Activated CD8-positive, alpha-beta T cell treated with anti-CD3 and anti-CD28 coated beads, Interleukin-2, amount 10 ng/mL, durations not matched to agents 7 days and 5 days (primary cell): ENCODE measurements at regions not wholly inside any gene's neighbourhood (a gene's known extent, or its start where the extent isn't known, plus 50 kb on each side); places are given as distances from the start of the nearest gene placed in this dataset.

Source experiments
- ATAC-seq: fragments of 150-1000 bp; cut with Tn5 transposase; one replicate; pipeline ENCODE4 v1.10.0; 2021; ENCODE audit warnings: moderate library complexity
- CTCF ChIA-PET: fragments of 350-600 bp; sonication (Branson Sonifier 250); formaldehyde crosslinking; loops from one replicate; lab custom pipeline; 2021; ENCODE audit warnings: antibody characterized with exemption; lab: Charles Lee
- POLR2A ChIA-PET: fragments of 350-600 bp; sonication (Branson Sonifier 250); formaldehyde crosslinking; loops from one replicate; lab custom pipeline; 2021; ENCODE audit warnings: antibody characterized with exemption; lab: Charles Lee
- DNase-seq: peaks from one replicate; pipeline ENCODE4 v3.0.0-alpha.2; 2020
- H3K27ac Mint-ChIP-seq: one replicate; pipeline ENCODE4 v1.8.0; 2021; ENCODE audit warnings: mild to moderate bottlenecking, mixed read lengths
- H3K27me3 Mint-ChIP-seq: one replicate; pipeline ENCODE4 v1.8.0; 2021; ENCODE audit warnings: low read depth, mixed read lengths
- H3K36me3 Mint-ChIP-seq: one replicate; pipeline ENCODE4 v1.8.0; 2021; ENCODE audit warnings: low read depth, mixed read lengths
- H3K4me1 Mint-ChIP-seq: one replicate; pipeline ENCODE4 v1.8.0; 2021; ENCODE audit warnings: low read depth, mixed read lengths
- H3K4me3 Mint-ChIP-seq: one replicate; pipeline ENCODE4 v1.8.0; 2021; ENCODE audit warnings: mild to moderate bottlenecking, mixed read lengths
- H3K9me3 Mint-ChIP-seq: one replicate; pipeline ENCODE4 v1.8.0; 2022; ENCODE audit warnings: mixed read lengths; ENCODE audit not compliant: insufficient read depth

DNA sequence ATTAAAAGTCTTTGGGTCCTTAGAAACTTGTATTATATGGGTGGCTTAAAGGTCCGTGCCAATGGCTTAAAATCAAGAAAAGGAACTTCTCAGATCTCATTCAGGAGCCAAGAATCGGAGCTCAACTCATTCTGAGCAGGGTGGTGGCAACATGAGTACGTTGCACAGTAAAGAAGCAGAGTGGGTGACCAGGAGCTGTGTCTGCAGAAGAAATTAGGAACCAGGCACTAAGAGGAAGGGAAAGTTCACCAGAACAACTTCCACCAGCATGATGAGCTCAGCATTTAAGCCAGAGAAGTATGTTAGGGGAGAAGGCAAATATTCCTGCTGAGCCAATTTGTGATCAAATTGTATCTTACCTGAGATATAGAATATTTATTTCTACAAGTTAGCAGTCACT lies 236.0 kb upstream of the NRP1 start:
- Mint-ChIP-seq H3K36me3 (no peaks in the 10 kb centered on the region), H3K4me1 (no peaks in the 10 kb centered on the region), H3K27me3 (no peaks in the 10 kb centered on the region), H3K27ac (no peak overlapping the region), H3K4me3 (no peak overlapping the region), H3K9me3 (no peaks in the 10 kb centered on the region)
- CTCF ChIA-PET: no interaction called here
- DNase-seq (no peak), ATAC-seq (no peak)
- POLR2A ChIA-PET: no interaction called here

DNA sequence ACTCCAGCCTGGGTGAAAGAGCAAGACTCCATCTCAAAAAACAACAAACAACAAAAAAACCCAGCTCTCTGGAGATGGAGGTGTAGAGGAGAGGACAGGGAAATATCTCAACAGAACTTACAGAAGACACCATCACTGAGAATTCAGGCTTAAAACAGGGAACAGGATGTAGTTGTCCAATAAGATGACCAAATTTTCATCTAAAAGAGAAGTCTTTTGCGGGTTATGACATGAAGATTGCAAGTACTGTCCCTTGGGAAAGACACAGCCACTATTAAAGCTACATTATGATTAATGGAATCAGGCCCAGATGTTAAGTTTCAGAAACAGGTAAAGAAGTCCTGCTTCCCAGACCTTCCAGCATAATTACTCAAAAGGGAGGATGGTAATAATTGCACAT lies 235.2 kb upstream of the NRP1 start:
- POLR2A ChIA-PET: no interaction called here
- Mint-ChIP-seq H3K27ac (no peak overlapping the region), H3K9me3 (no peaks in the 10 kb centered on the region), H3K27me3 (no peaks in the 10 kb centered on the region), H3K4me3 (no peak overlapping the region), H3K4me1 (no peaks in the 10 kb centered on the region), H3K36me3 (no peaks in the 10 kb centered on the region)
- ATAC-seq: no peak
- CTCF ChIA-PET: no interaction called here
- no peak for DNase-seq

DNA sequence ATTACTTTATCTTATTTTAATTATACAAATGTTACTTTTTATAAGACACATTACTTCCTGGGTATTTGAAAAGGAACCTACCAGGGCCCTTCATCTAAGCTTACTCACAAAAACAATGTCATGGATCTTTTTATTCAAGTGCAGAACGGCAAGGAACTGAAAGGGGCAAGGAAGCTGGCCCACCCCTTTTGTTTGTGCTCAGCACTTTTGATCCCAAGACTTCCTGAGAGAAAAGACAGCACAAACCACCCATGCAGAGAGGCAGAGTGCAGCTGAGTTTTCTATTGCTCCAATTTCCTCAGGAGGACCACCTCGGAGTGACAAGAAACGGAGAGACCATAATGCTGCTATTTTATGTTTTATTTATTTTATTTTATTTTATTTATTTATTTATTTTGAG lies 232.0 kb upstream of the NRP1 start:
- Mint-ChIP-seq H3K27ac (no peak overlapping the region), H3K27me3 (no peaks in the 10 kb centered on the region), H3K4me3 (no peak overlapping the region), H3K4me1 (no peaks in the 10 kb centered on the region), H3K36me3 (no peaks in the 10 kb centered on the region), H3K9me3 (no peaks in the 10 kb centered on the region)
- CTCF ChIA-PET: no interaction called here
- no peak for DNase-seq
- POLR2A ChIA-PET: no interaction called here
- ATAC-seq: no peak

GRCh38 chr10:33566001-33566400 lies 231.5 kb upstream of the NRP1 start:
- Mint-ChIP-seq H3K9me3 (no peaks in the 10 kb centered on the region), H3K4me3 (no peak overlapping the region), H3K4me1 (no peaks in the 10 kb centered on the region), H3K27ac (no peak overlapping the region), H3K27me3 (no peaks in the 10 kb centered on the region), H3K36me3 (no peaks in the 10 kb centered on the region)
- DNase-seq (no peak), ATAC-seq (no peak)
- ChIA-PET CTCF (no interaction called here), POLR2A (no interaction called here)

DNA sequence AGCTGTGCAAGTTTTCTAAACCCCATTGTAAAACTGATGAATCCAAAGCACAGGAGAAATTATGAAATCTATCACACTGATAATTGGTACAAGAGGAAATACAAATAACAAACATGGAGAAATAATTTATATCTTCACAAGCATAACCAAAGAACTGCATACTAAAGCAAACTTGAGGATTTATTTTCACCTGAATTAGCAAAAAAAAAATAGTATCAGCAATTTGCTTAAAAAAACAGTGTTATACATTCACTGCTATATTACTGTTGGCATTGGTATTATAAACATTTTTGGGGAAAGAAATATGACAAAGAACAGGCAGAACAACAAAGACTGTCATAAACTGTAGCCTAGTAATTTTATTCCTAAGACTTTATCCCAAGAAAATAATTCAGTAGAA lies 230.8 kb upstream of the NRP1 start:
- ChIA-PET CTCF (no interaction called here), POLR2A (interaction anchor here (0.6 kb wide), 1 partner anchor 558 kb away, joined by 8 read pairs; no protein-coding TSS in a partner anchor)
- Mint-ChIP-seq H3K36me3 (no peaks in the 10 kb centered on the region), H3K27me3 (no peaks in the 10 kb centered on the region), H3K4me1 (no peaks in the 10 kb centered on the region), H3K9me3 (no peaks in the 10 kb centered on the region), H3K27ac (no peak overlapping the region), H3K4me3 (no peak overlapping the region)
- no peak for DNase-seq
- no peak for ATAC-seq

- H3K9me3 Mint-ChIP-seq: no peaks in the 10 kb centered on the region
- ChIA-PET POLR2A (no interaction called here), CTCF (no interaction called here)
- no peaks in the 10 kb centered on the region for H3K27me3 Mint-ChIP-seq
- H3K4me3 Mint-ChIP-seq: no peak overlapping the region
- H3K4me1 Mint-ChIP-seq: peaks cover 4% of the 10 kb centered on the region
- DNase-seq: no peak
- H3K36me3 Mint-ChIP-seq: no peaks in the 10 kb centered on the region
- ATAC-seq: no peak
- H3K27ac Mint-ChIP-seq: no peak overlapping the region
Observed at GRCh38 chr10:33559105-33559504, 224.6 kb upstream of the NRP1 start.

- H3K4me3 Mint-ChIP-seq: no peak overlapping the region
- H3K27ac Mint-ChIP-seq: no peak overlapping the region
- H3K9me3 Mint-ChIP-seq: no peaks in the 10 kb centered on the region
- H3K36me3 Mint-ChIP-seq: no peaks in the 10 kb centered on the region
- DNase-seq (no peak), ATAC-seq (no peak)
- CTCF ChIA-PET: no interaction called here
- H3K4me1 Mint-ChIP-seq: peaks cover 4% of the 10 kb centered on the region
- POLR2A ChIA-PET: no interaction called here
- H3K27me3 Mint-ChIP-seq: no peaks in the 10 kb centered on the region
Observed at GRCh38 chr10:33557313-33557712, 222.8 kb upstream of the NRP1 start.

DNA sequence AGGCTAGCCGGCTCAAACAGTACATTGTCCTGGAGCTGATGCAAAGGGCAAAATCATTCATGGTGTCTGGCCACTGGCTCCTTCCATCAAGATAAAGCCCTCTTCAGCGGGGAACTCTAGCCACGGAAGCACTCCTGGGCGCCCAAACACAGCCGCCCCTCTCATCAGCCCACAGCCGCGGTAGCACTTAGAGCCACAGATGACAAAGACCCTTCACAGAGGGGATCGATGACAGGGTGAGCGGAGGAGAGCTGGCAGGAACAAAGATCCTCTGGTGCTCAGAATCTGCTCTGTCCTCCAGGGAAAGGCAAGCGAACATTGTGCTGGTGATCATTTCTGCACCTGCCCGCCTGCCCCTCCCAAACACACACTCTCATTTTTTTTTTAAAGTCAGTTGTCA lies 222.2 kb upstream of the NRP1 start:
- no peak overlapping the region for H3K27ac Mint-ChIP-seq
- DNase-seq: no peak
- H3K4me1 Mint-ChIP-seq: peaks cover 4% of the 10 kb centered on the region
- ChIA-PET POLR2A (no interaction called here), CTCF (no interaction called here)
- H3K9me3 Mint-ChIP-seq: no peaks in the 10 kb centered on the region
- H3K36me3 Mint-ChIP-seq: no peaks in the 10 kb centered on the region
- no peak overlapping the region for H3K4me3 Mint-ChIP-seq
- ATAC-seq: no peak
- no peaks in the 10 kb centered on the region for H3K27me3 Mint-ChIP-seq

DNA sequence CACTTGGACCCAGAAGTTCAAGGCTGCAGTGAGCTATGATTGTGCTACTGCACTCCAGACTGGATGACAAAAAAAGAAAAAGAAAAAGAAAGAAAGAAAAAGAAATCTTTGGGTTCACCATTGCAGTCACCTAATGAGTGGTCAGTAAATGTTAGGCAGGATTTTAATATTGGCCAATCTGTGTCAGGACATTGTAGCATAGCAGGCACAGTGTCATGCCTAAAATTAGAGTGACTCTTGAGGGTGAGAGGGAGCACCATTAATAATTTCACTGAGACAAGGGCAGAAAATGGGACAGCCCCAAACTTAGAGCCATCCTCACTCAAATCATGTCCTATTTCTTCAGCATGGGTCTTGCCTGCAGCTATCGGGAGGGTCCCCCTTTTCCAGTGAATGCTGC lies 221.6 kb upstream of the NRP1 start:
- no peak for ATAC-seq
- H3K9me3 Mint-ChIP-seq: no peaks in the 10 kb centered on the region
- H3K36me3 Mint-ChIP-seq: no peaks in the 10 kb centered on the region
- ChIA-PET CTCF (no interaction called here), POLR2A (no interaction called here)
- no peak overlapping the region for H3K4me3 Mint-ChIP-seq
- DNase-seq: no peak
- H3K4me1 Mint-ChIP-seq: peaks cover 4% of the 10 kb centered on the region
- no peak overlapping the region for H3K27ac Mint-ChIP-seq
- no peaks in the 10 kb centered on the region for H3K27me3 Mint-ChIP-seq

GRCh38 chr10:33553748-33554571 lies 219.5 kb upstream of the NRP1 start:
- ChIA-PET CTCF (no interaction called here), POLR2A (no interaction called here)
- no peak for ATAC-seq
- DNase-seq: no peak
- no peaks in the 10 kb centered on the region for H3K9me3 Mint-ChIP-seq
- no peaks in the 10 kb centered on the region for H3K36me3 Mint-ChIP-seq
- H3K4me3 Mint-ChIP-seq: no peak overlapping the region
- H3K27me3 Mint-ChIP-seq: peaks cover 2% of the 10 kb centered on the region
- no peak overlapping the region for H3K27ac Mint-ChIP-seq
- H3K4me1 Mint-ChIP-seq: no peaks in the 10 kb centered on the region

- ChIA-PET POLR2A (no interaction called here), CTCF (no interaction called here)
- no peak for DNase-seq
- Mint-ChIP-seq H3K27ac (no peak overlapping the region), H3K4me3 (no peak overlapping the region), H3K27me3 (peaks cover 2% of the 10 kb centered on the region), H3K36me3 (no peaks in the 10 kb centered on the region), H3K9me3 (no peaks in the 10 kb centered on the region), H3K4me1 (no peaks in the 10 kb centered on the region)
- ATAC-seq: no peak
Observed at GRCh38 chr10:33552290-33552689, 217.8 kb upstream of the NRP1 start.

DNA sequence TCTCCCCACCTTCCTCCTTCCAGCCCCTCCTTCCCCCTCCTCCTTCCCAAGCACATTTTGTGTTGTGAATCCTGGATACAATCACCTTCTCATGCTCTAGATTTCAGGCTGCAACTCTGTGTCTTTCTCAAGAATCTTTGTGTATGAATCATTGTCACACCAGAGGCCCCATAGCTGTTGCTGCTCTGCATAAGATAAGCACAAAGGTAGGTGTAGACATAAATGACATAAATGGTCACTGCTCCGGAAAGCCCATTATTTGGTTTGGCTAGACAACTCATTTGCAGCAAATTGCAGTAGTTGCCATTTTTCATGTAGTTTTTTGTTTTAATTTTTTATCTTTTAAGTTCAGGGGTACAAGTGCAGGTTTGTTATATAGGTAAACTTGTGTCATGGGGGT lies 216.3 kb upstream of the NRP1 start:
- Mint-ChIP-seq H3K9me3 (no peaks in the 10 kb centered on the region), H3K4me3 (no peak overlapping the region), H3K4me1 (no peaks in the 10 kb centered on the region), H3K27ac (no peak overlapping the region), H3K27me3 (peaks cover 2% of the 10 kb centered on the region), H3K36me3 (no peaks in the 10 kb centered on the region)
- DNase-seq (no peak), ATAC-seq (no peak)
- ChIA-PET CTCF (no interaction called here), POLR2A (no interaction called here)

GRCh38 chr10:33547976-33548375 lies 213.5 kb upstream of the NRP1 start:
- Mint-ChIP-seq H3K9me3 (no peaks in the 10 kb centered on the region), H3K36me3 (no peaks in the 10 kb centered on the region), H3K4me3 (no peak overlapping the region), H3K27ac (no peak overlapping the region), H3K4me1 (no peaks in the 10 kb centered on the region), H3K27me3 (peaks cover 2% of the 10 kb centered on the region)
- DNase-seq (no peak), ATAC-seq (no peak)
- POLR2A ChIA-PET: interaction anchor here (0.5 kb wide), 1 partner anchor 81 kb away, joined by 3 read pairs; no protein-coding TSS in a partner anchor
- CTCF ChIA-PET: no interaction called here
